ENCODE measurements at regions not wholly inside any gene's neighbourhood (a gene's known extent, or its start where the extent isn't known, plus 50 kb on each side); places are given as distances from the start of the nearest gene placed in this dataset.

- ChIA-PET CTCF (interaction anchor here (0.6 kb wide), 1 partner anchor 500 kb away, joined by 3 read pairs; no protein-coding TSS in a partner anchor), POLR2A (no interaction called here)
- Histone ChIP-seq H3K4me3 (ENCODE audit: low read depth, low read length) (no peak overlapping the region), H3K36me3 (ENCODE audit: control insufficient read depth in 2 of 2, insufficient read depth in 1 of 2, low read length in 2 of 2) (no peaks in the 10 kb centered on the region), H3K27ac (ENCODE audit: extremely low read depth, low read depth, low read length) (no peak overlapping the region), H3K4me1 (ENCODE audit: control insufficient read depth, insufficient read depth, low read length) (peaks cover 2% of the 10 kb centered on the region; the same call in 1 of the 2 replicates), H3K9me3 (ENCODE audit: control insufficient read depth, insufficient read depth, low read depth, low read length) (no peaks in the 10 kb centered on the region)
- TF ChIP-seq ZNF311 (tag by site-specific recombination; IDR thresholded peaks at IDR 0.05; ENCODE audit: borderline replicate concordance), result no peak
- no peak for TF ChIP-seq ZBTB10 (tag by site-specific recombination; IDR thresholded peaks at IDR 0.05)
- no peak for TF ChIP-seq PATZ1 (tag by site-specific recombination; IDR thresholded peaks at IDR 0.05)
- TF ChIP-seq ZNF354C (tag by site-specific recombination; IDR thresholded peaks at IDR 0.05; ENCODE audit: borderline replicate concordance, low read depth), result no peak
- TF ChIP-seq ZNF335 (tag by site-specific recombination; conservative IDR thresholded peaks at IDR 0.05), result no peak
- TF ChIP-seq ZSCAN23 (tag by site-specific recombination; IDR thresholded peaks at IDR 0.05), result no peak
- TF ChIP-seq ZNF544 (tag by site-specific recombination; IDR thresholded peaks at IDR 0.05), result no peak
- no peak for TF ChIP-seq ZFP69B (tag by site-specific recombination; IDR thresholded peaks at IDR 0.05)
- no peak for TF ChIP-seq ZNF341 (tag by site-specific recombination; IDR thresholded peaks at IDR 0.05; ENCODE audit: low read depth)
- TF ChIP-seq ATF2 (tag by site-specific recombination; IDR thresholded peaks at IDR 0.05; ENCODE audit: low read depth), result no peak
- no peak for TF ChIP-seq SCRT1 (tag by site-specific recombination; IDR thresholded peaks at IDR 0.05; ENCODE audit: borderline replicate concordance)
- TF ChIP-seq ZNF645 (tag by site-specific recombination; IDR thresholded peaks at IDR 0.05), result no peak
- no peak for TF ChIP-seq ZNF501 (tag by site-specific recombination; IDR thresholded peaks at IDR 0.05)
- no peak for TF ChIP-seq ZBTB26 (tag by site-specific recombination; optimal IDR thresholded peaks at IDR 0.05)
- TF ChIP-seq ZNF513 (tag by site-specific recombination; IDR thresholded peaks at IDR 0.05), result no peak
Observed at GRCh38 chr3:65029130-65029529, 341.3 kb upstream of the ADAMTS9 start.

Data from HEK293 (cell line).